Erythroblast (primary cell): ENCODE measurements at regions not wholly inside any gene's neighbourhood (a gene's known extent, or its start where the extent isn't known, plus 50 kb on each side); places are given as distances from the start of the nearest gene placed in this dataset.
"Not testable (repeated sequence)": the region's sequence is repeated elsewhere in the genome, so short reads cannot be mapped to it uniquely, and the experiment has no call there.

Experiments used
- GATA1 ChIP-seq: IDR thresholded peaks from 2 replicates; pipeline ENCODE4 v1.6.1; 2011; ENCODE audit warnings: low read depth, mild to moderate bottlenecking, control low read depth, low read length, moderate library complexity
- POLR2A ChIP-seq: IDR thresholded peaks from 2 replicates; pipeline ENCODE4 v1.6.1; 2011; ENCODE audit warnings: mild to moderate bottlenecking, low read length

DNA sequence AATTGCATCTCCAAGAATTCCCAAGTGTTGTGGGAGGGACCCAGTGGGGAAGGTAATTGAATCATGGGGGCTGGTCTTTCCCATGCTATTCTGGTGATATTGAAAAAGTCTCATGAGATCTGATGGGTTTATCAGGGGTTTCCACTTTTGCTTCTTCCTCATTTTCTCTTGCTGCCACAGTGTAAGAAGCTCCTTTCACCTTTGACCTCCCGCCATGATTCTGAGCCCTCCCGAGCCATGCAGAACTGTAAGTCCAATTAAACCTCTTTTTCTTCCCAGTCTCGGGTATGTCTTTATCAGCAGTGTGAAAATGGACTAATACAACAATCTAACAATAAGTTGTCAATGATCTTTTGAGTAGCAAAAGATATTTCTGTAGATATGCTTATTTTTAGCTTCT is 338.1 kb upstream of the GALNTL6 start:
- not testable (repeated sequence) for TF ChIP-seq POLR2A, GATA1
